Breast epithelium (tissue), 3 donors: ENCODE measurements at regions not wholly inside any gene's neighbourhood (a gene's known extent, or its start where the extent isn't known, plus 50 kb on each side); places are given as distances from the start of the nearest gene placed in this dataset.

Experiments used
- POLR2A ChIP-seq: fragments of 450-650 bp; IDR thresholded peaks from one replicate; pipeline ENCODE4 v1.6.1; 2016; ENCODE audit warnings: antibody characterized with exemption, mild to moderate bottlenecking, moderate library complexity
- TF ChIP-seq, protein P1 (sequence below), 3 donors: fragments of 450-650 bp; IDR thresholded peaks; one replicate each; pipeline ENCODE4 v1.5.1; 2016 to 2017; ENCODE audit warnings: antibody characterized with exemption in 3 of 3, mild to moderate bottlenecking in 3 of 3, moderate library complexity in 3 of 3

DNA sequence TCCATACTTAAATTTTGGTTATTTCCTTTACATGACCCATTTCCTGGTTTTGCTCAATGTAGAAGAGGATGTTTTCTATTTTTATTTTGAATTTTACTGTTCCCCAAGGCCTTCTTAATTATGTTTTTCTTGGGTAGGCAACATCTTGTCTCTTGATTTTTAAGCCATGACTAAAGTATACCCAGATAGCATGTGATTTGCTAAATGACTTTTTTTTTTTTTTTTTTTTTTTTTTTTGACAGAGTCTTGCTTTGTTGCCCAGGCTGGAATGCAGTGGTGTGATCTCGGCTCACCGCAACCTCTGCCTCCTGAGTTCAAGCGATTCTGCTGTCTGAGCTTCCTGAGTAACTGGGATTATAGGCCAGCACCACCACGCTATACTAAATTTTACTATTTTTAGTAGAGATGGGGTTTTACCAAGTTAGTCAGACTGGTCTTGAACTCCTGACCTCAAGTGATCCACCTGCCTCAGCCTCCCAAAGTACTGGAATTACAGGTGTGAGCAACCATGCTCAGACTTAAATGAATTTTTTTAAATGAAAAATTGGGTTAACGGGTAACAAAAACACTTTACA lies 198.6 kb upstream of the DAB2 start:
- no peak for TF ChIP-seq POLR2A
- TF ChIP-seq, protein P1, sequence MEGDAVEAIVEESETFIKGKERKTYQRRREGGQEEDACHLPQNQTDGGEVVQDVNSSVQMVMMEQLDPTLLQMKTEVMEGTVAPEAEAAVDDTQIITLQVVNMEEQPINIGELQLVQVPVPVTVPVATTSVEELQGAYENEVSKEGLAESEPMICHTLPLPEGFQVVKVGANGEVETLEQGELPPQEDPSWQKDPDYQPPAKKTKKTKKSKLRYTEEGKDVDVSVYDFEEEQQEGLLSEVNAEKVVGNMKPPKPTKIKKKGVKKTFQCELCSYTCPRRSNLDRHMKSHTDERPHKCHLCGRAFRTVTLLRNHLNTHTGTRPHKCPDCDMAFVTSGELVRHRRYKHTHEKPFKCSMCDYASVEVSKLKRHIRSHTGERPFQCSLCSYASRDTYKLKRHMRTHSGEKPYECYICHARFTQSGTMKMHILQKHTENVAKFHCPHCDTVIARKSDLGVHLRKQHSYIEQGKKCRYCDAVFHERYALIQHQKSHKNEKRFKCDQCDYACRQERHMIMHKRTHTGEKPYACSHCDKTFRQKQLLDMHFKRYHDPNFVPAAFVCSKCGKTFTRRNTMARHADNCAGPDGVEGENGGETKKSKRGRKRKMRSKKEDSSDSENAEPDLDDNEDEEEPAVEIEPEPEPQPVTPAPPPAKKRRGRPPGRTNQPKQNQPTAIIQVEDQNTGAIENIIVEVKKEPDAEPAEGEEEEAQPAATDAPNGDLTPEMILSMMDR (IDR thresholded peaks at IDR 0.05), result no peak
